Neural progenitor cell (in vitro differentiated cells): ENCODE measurements at regions not wholly inside any gene's neighbourhood (a gene's known extent, or its start where the extent isn't known, plus 50 kb on each side); places are given as distances from the start of the nearest gene placed in this dataset.

Source experiments
- DNase-seq: peaks from one replicate; pipeline ENCODE4 v3.0.0-alpha.2; 2016; ENCODE audit warnings: low spot score
- H2AFZ ChIP-seq: fragments of 200-600 bp; sonication (generic); replicated peaks from 2 replicates; pipeline ENCODE4 v1.6.1; 2016; ENCODE audit warnings: antibody characterized with exemption
- H3F3A ChIP-seq: fragments of 200-600 bp; sonication (generic); 2 replicates; pipeline ENCODE4 v1.6.1; 2016; ENCODE audit warnings: antibody characterized with exemption, low read depth
- H3K27ac ChIP-seq: fragments of 200-600 bp; sonication (generic); 2 replicates; pipeline ENCODE4 v1.5.1; 2016; ENCODE audit warnings: mild to moderate bottlenecking
- H3K27me3 ChIP-seq: fragments of 200-600 bp; sonication (generic); 2 replicates; pipeline ENCODE4 v1.6.1; 2016; ENCODE audit warnings: mild to moderate bottlenecking, moderate library complexity
- H3K36me3 ChIP-seq: fragments of 200-600 bp; sonication (generic); 2 replicates; pipeline ENCODE4 v1.5.1; 2016
- H3K4me1 ChIP-seq: fragments of 200-600 bp; sonication (generic); 2 replicates; pipeline ENCODE4 v1.6.1; 2016; ENCODE audit warnings: mixed run types
- H3K4me2 ChIP-seq: fragments of 200-600 bp; sonication (generic); 2 replicates; pipeline ENCODE4 v1.6.1; 2016
- H3K4me3 ChIP-seq: fragments of 200-600 bp; sonication (generic); 2 replicates; pipeline ENCODE4 v1.5.1; 2016
- H3K79me2 ChIP-seq: fragments of 200-600 bp; sonication (generic); 2 replicates; pipeline ENCODE4 v1.6.1; 2016; ENCODE audit warnings: low read depth
- H3K9ac ChIP-seq: fragments of 200-600 bp; sonication (generic); 2 replicates; pipeline ENCODE4 v1.6.1; 2016
- H3K9me3 ChIP-seq: fragments of 200-600 bp; sonication (generic); 2 replicates; pipeline ENCODE4 v1.5.1; 2016; ENCODE audit warnings: low read depth
- H4K20me1 ChIP-seq: fragments of 200-600 bp; sonication (generic); 2 replicates; pipeline ENCODE4 v1.6.1; 2016; ENCODE audit warnings: low read depth
- H3K27ac Mint-ChIP-seq: 3 replicates; pipeline ENCODE4 v1.8.0; 2021; ENCODE audit warnings: mixed read lengths
- H3K27me3 Mint-ChIP-seq: 2 replicates; pipeline ENCODE4 v1.8.0; 2022; ENCODE audit warnings: low read depth, mild to moderate bottlenecking, inconsistent platforms, moderate library complexity, mixed read lengths; ENCODE audit not compliant: insufficient read depth
- H3K36me3 Mint-ChIP-seq: 3 replicates; pipeline ENCODE4 v1.8.0; 2021; ENCODE audit warnings: mixed read lengths
- H3K4me1 Mint-ChIP-seq: 3 replicates; pipeline ENCODE4 v1.8.0; 2021; ENCODE audit warnings: mixed read lengths
- H3K4me3 Mint-ChIP-seq: 3 replicates; pipeline ENCODE4 v1.8.0; 2021; ENCODE audit warnings: mild to moderate bottlenecking, moderate library complexity, mixed read lengths
- H3K9me3 Mint-ChIP-seq: 3 replicates; pipeline ENCODE4 v1.8.0; 2020; ENCODE audit warnings: mixed read lengths
- CTCF ChIP-seq: fragments of 200-600 bp; sonication (generic); IDR thresholded peaks from 2 replicates; pipeline ENCODE4 v1.5.1; 2017; ENCODE audit warnings: antibody characterized with exemption, mild to moderate bottlenecking
- EZH2 ChIP-seq: fragments of 200-600 bp; sonication (generic); IDR thresholded peaks from 2 replicates; pipeline ENCODE4 v1.6.1; 2017; ENCODE audit warnings: antibody characterized with exemption, mild to moderate bottlenecking, moderate library complexity
- EZH2phosphoT487 ChIP-seq: fragments of 200-600 bp; sonication (generic); IDR thresholded peaks from 2 replicates; pipeline ENCODE4 v1.6.1; 2017; ENCODE audit warnings: antibody characterized with exemption

GRCh38 chr3:65026151-65026550 lies 338.4 kb upstream of the ADAMTS9 start:
- Histone ChIP-seq H3K27me3 (no peaks in the 10 kb centered on the region), H3K9ac (no peak overlapping the region), H2AFZ (no peak overlapping the region), H3K79me2 (no peaks in the 10 kb centered on the region), H3F3A (no peaks in the 10 kb centered on the region), H3K9me3 (no peaks in the 10 kb centered on the region), H3K4me3 (no peak overlapping the region), H3K4me2 (no peak overlapping the region), H4K20me1 (no peaks in the 10 kb centered on the region), H3K27ac (no peak overlapping the region), H3K36me3 (no peaks in the 10 kb centered on the region), H3K4me1 (peaks cover 2% of the 10 kb centered on the region)
- no peak overlapping the region for H3K27ac Mint-ChIP-seq
- H3K27me3 Mint-ChIP-seq, result peaks cover 5% of the 10 kb centered on the region
- H3K36me3 Mint-ChIP-seq, result no peaks in the 10 kb centered on the region
- no peaks in the 10 kb centered on the region for H3K9me3 Mint-ChIP-seq
- TF ChIP-seq CTCF, result peak; percentile 25
- no peak for TF ChIP-seq EZH2phosphoT487
- H3K4me1 Mint-ChIP-seq, result peaks cover 11% of the 10 kb centered on the region
- DNase-seq, result peak; percentile 8
- no peak overlapping the region for H3K4me3 Mint-ChIP-seq

DNA sequence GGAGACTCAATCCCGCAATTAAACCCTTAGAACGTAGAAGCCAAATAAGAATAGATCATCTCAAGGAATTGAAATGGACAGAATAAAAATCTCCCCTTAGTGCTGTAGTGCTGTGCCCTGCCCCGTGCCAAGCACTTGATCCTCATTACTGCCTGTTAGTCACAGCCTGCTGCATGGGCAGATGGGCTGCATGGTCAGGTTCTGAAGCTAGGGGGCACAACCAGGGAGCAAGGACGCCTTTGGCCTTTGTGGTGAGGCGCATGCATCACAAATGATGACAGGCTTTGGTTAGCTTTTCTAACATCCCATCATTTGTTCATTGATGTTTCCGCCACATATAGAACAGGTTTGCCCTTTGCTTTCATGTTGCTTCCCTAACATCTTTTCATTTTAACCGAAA lies 336.3 kb upstream of the ADAMTS9 start:
- Histone ChIP-seq H3K27ac (no peak overlapping the region), H4K20me1 (no peaks in the 10 kb centered on the region), H2AFZ (no peak overlapping the region), H3K9ac (no peak overlapping the region), H3K79me2 (no peaks in the 10 kb centered on the region), H3K4me3 (no peak overlapping the region), H3K4me1 (peaks cover 16% of the 10 kb centered on the region), H3K27me3 (no peaks in the 10 kb centered on the region), H3K9me3 (no peaks in the 10 kb centered on the region), H3K4me2 (no peak overlapping the region), H3F3A (no peaks in the 10 kb centered on the region), H3K36me3 (no peaks in the 10 kb centered on the region)
- no peak overlapping the region for H3K27ac Mint-ChIP-seq
- no peaks in the 10 kb centered on the region for H3K9me3 Mint-ChIP-seq
- no peak overlapping the region for H3K4me3 Mint-ChIP-seq
- TF ChIP-seq EZH2phosphoT487 (no peak), CTCF (peak; percentile 17), EZH2 (no peak)
- H3K4me1 Mint-ChIP-seq, result peaks cover 23% of the 10 kb centered on the region
- H3K27me3 Mint-ChIP-seq, result peaks cover 5% of the 10 kb centered on the region
- no peak for DNase-seq
- no peaks in the 10 kb centered on the region for H3K36me3 Mint-ChIP-seq

GRCh38 chr3:65020281-65021160 lies 332.7 kb upstream of the ADAMTS9 start:
- no peak overlapping the region for H3K4me3 Mint-ChIP-seq
- no peaks in the 10 kb centered on the region for H3K36me3 Mint-ChIP-seq
- H3K4me1 Mint-ChIP-seq, result peaks cover 21% of the 10 kb centered on the region
- Histone ChIP-seq H3K36me3 (no peaks in the 10 kb centered on the region), H3K79me2 (no peaks in the 10 kb centered on the region), H3K27ac (no peak overlapping the region), H4K20me1 (no peaks in the 10 kb centered on the region), H3K27me3 (no peaks in the 10 kb centered on the region), H3K4me3 (no peak overlapping the region), H2AFZ (peak overlapping the region; percentile 86), H3K4me2 (no peak overlapping the region), H3K4me1 (peaks cover 15% of the 10 kb centered on the region), H3F3A (no peaks in the 10 kb centered on the region), H3K9me3 (no peaks in the 10 kb centered on the region), H3K9ac (no peak overlapping the region)
- H3K27me3 Mint-ChIP-seq, result peaks cover 3% of the 10 kb centered on the region
- H3K9me3 Mint-ChIP-seq, result no peaks in the 10 kb centered on the region
- DNase-seq, result no peak
- no peak for TF ChIP-seq EZH2
- TF ChIP-seq EZH2phosphoT487, result no peak
- TF ChIP-seq CTCF, result no peak
- peak overlapping the region; percentile 54 for H3K27ac Mint-ChIP-seq
